ENCODE measurements at regions not wholly inside any gene's neighbourhood (a gene's known extent, or its start where the extent isn't known, plus 50 kb on each side); places are given as distances from the start of the nearest gene placed in this dataset.

DNA sequence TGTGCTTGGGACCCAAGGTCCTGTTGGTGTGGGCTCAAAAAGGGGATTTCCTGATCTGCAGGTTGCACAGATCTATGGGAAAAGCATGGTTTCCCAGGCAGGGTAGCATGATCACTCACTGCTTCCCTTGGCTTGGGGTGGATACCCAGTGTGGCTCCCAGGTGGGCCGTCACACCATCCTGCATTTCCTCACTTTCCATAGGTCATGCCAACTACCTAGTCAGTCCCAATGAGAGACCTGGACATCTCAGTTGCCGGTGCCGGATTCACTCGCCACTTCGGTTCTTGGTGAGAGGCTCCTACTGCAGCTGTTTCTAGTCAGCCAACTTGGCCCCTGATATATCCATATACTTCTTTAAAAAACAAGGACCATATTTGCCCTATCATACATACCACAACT lies 503.0 kb downstream of the PCDH17 start:
- TF ChIP-seq, protein P1, sequence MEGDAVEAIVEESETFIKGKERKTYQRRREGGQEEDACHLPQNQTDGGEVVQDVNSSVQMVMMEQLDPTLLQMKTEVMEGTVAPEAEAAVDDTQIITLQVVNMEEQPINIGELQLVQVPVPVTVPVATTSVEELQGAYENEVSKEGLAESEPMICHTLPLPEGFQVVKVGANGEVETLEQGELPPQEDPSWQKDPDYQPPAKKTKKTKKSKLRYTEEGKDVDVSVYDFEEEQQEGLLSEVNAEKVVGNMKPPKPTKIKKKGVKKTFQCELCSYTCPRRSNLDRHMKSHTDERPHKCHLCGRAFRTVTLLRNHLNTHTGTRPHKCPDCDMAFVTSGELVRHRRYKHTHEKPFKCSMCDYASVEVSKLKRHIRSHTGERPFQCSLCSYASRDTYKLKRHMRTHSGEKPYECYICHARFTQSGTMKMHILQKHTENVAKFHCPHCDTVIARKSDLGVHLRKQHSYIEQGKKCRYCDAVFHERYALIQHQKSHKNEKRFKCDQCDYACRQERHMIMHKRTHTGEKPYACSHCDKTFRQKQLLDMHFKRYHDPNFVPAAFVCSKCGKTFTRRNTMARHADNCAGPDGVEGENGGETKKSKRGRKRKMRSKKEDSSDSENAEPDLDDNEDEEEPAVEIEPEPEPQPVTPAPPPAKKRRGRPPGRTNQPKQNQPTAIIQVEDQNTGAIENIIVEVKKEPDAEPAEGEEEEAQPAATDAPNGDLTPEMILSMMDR (tag by site-specific recombination; IDR thresholded peaks at IDR 0.05) = no peak
- TF ChIP-seq ZNF558 (tag by site-specific recombination; IDR thresholded peaks at IDR 0.05) (no peak), ZNF214 (tag by site-specific recombination; IDR thresholded peaks at IDR 0.05; ENCODE audit: borderline replicate concordance) (no peak), ZBTB8A (tag by site-specific recombination; IDR thresholded peaks at IDR 0.05) (no peak), HOXA7 (CRISPR knock-in tag; IDR thresholded peaks at IDR 0.05; ENCODE audit: borderline replicate concordance) (no peak), ZNF394 (tag by site-specific recombination; IDR thresholded peaks at IDR 0.05; ENCODE audit: borderline replicate concordance) (no peak), ZSCAN30 (tag by site-specific recombination; IDR thresholded peaks at IDR 0.05) (no peak)
- TF ChIP-seq, protein P2, sequence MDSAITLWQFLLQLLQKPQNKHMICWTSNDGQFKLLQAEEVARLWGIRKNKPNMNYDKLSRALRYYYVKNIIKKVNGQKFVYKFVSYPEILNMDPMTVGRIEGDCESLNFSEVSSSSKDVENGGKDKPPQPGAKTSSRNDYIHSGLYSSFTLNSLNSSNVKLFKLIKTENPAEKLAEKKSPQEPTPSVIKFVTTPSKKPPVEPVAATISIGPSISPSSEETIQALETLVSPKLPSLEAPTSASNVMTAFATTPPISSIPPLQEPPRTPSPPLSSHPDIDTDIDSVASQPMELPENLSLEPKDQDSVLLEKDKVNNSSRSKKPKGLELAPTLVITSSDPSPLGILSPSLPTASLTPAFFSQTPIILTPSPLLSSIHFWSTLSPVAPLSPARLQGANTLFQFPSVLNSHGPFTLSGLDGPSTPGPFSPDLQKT (IDR thresholded peaks at IDR 0.05; ENCODE audit: borderline replicate concordance, low read depth, low read length) = no peak

Measured in HEK293 (cell line).